ENCODE measurements at regions not wholly inside any gene's neighbourhood (a gene's known extent, or its start where the extent isn't known, plus 50 kb on each side); places are given as distances from the start of the nearest gene placed in this dataset.

- no peak for TF ChIP-seq ZFX (IDR thresholded peaks at IDR 0.05)
- peak; percentile 47 for TF ChIP-seq CTCF (conservative IDR thresholded peaks at IDR 0.05)
- H3K27ac ChIP-seq = no peak overlapping the region
Observed at GRCh38 chr2:40844353-40845277, 392.7 kb upstream of the SLC8A1 start.

GRCh38 chr2:40851661-40852060, 399.8 kb upstream of the SLC8A1 start:
- TF ChIP-seq ZFX (IDR thresholded peaks at IDR 0.05) (no peak), CTCF (conservative IDR thresholded peaks at IDR 0.05) (no peak)
- no peak overlapping the region for H3K27ac ChIP-seq

GRCh38 chr2:40859617-40860016, 407.7 kb upstream of the SLC8A1 start:
- TF ChIP-seq CTCF (conservative IDR thresholded peaks at IDR 0.05) = no peak
- no peak overlapping the region for H3K27ac ChIP-seq

- no peak for TF ChIP-seq ZFX (IDR thresholded peaks at IDR 0.05)
- H3K27ac ChIP-seq = no peak overlapping the region
Observed at GRCh38 chr2:40867829-40868228, 415.9 kb upstream of the SLC8A1 start.

- TF ChIP-seq ZFX (IDR thresholded peaks at IDR 0.05) = no peak
- TF ChIP-seq CTCF (conservative IDR thresholded peaks at IDR 0.05) = no peak
- H3K27ac ChIP-seq = no peak overlapping the region
Observed at GRCh38 chr2:40872580-40872979, 420.7 kb upstream of the SLC8A1 start.

- no peak for TF ChIP-seq ZFX (IDR thresholded peaks at IDR 0.05)
- H3K27ac ChIP-seq = no peak overlapping the region
Observed at GRCh38 chr2:40874380-40874779, 422.5 kb upstream of the SLC8A1 start.

GRCh38 chr2:40877734-40878288, 425.9 kb upstream of the SLC8A1 start:
- TF ChIP-seq ZFX (IDR thresholded peaks at IDR 0.05) = no peak
- no peak for TF ChIP-seq CTCF (conservative IDR thresholded peaks at IDR 0.05)
- H3K27ac ChIP-seq = no peak overlapping the region

- TF ChIP-seq CTCF (conservative IDR thresholded peaks at IDR 0.05) (no peak), ZFX (IDR thresholded peaks at IDR 0.05) (no peak)
- H3K27ac ChIP-seq = no peak overlapping the region
Observed at GRCh38 chr2:40879305-40879704, 427.4 kb upstream of the SLC8A1 start.
